CD1c-positive myeloid dendritic cell (primary cell): ENCODE measurements at regions not wholly inside any gene's neighbourhood (a gene's known extent, or its start where the extent isn't known, plus 50 kb on each side); places are given as distances from the start of the nearest gene placed in this dataset.

Experiments used
- DNase-seq: peaks from one replicate; pipeline ENCODE4 v3.0.0-alpha.2; 2016; ENCODE audit errors: extremely low spot score

- DNase-seq, result no peak
Measured at GRCh38 chr6:9612489-9612888, 802.4 kb downstream of the TFAP2A start.

- no peak for DNase-seq
Measured at GRCh38 chr6:9610620-9611415, 804.1 kb downstream of the TFAP2A start.

- DNase-seq, result no peak
Measured at GRCh38 chr6:9606435-9607134, 808.3 kb downstream of the TFAP2A start.

- no peak for DNase-seq
Measured at GRCh38 chr6:9594746-9595145, 820.1 kb downstream of the TFAP2A start.

GRCh38 chr6:9593554-9593953 is 821.3 kb downstream of the TFAP2A start:
- no peak for DNase-seq

GRCh38 chr6:9583753-9584352 is 831.0 kb downstream of the TFAP2A start:
- DNase-seq, result no peak

GRCh38 chr6:9581155-9581554 is 833.7 kb downstream of the TFAP2A start:
- DNase-seq, result no peak

GRCh38 chr6:9576521-9576920 is 838.4 kb downstream of the TFAP2A start:
- DNase-seq, result no peak

- no peak for DNase-seq
Measured at GRCh38 chr6:9566096-9566495, 848.8 kb downstream of the TFAP2A start.

- no peak for DNase-seq
Measured at GRCh38 chr6:9564021-9564420, 850.9 kb downstream of the TFAP2A start.

- DNase-seq, result no peak
Measured at GRCh38 chr6:9563568-9563967, 851.3 kb downstream of the TFAP2A start.

- no peak for DNase-seq
Measured at GRCh38 chr6:9554806-9555205, 860.1 kb downstream of the TFAP2A start.

- DNase-seq, result no peak
Measured at GRCh38 chr6:9554323-9554722, 860.6 kb downstream of the TFAP2A start.

- no peak for DNase-seq
Measured at GRCh38 chr6:9553002-9553401, 861.9 kb downstream of the TFAP2A start.

- DNase-seq, result no peak
Measured at GRCh38 chr6:9543649-9544048, 871.2 kb downstream of the TFAP2A start.

GRCh38 chr6:9540534-9541126 is 874.2 kb downstream of the TFAP2A start:
- peak; percentile 46 for DNase-seq

GRCh38 chr6:9540126-9540525 is 874.7 kb downstream of the TFAP2A start:
- no peak for DNase-seq

- DNase-seq, result no peak
Measured at GRCh38 chr6:9539231-9539755, 875.6 kb downstream of the TFAP2A start.

GRCh38 chr6:9537381-9537780 is 877.5 kb downstream of the TFAP2A start:
- DNase-seq, result no peak

- no peak for DNase-seq
Measured at GRCh38 chr6:9535106-9535505, 879.8 kb downstream of the TFAP2A start.

GRCh38 chr6:9532621-9533557 is 882.0 kb downstream of the TFAP2A start:
- DNase-seq, result no peak
